ENCODE measurements at regions not wholly inside any gene's neighbourhood (a gene's known extent, or its start where the extent isn't known, plus 50 kb on each side); places are given as distances from the start of the nearest gene placed in this dataset.

GRCh38 chr4:16411501-16412085, 185.3 kb upstream of the TAPT1 start:
- no peak for TF ChIP-seq TAF1 (IDR thresholded peaks at IDR 0.05; ENCODE audit: low read depth)
- TF ChIP-seq CTCF (IDR thresholded peaks at IDR 0.05; ENCODE audit: poor library complexity, severe bottlenecking), result no peak
- TF ChIP-seq RAD21 (conservative IDR thresholded peaks at IDR 0.05), result no peak
